ENCODE measurements at regions not wholly inside any gene's neighbourhood (a gene's known extent, or its start where the extent isn't known, plus 50 kb on each side); places are given as distances from the start of the nearest gene placed in this dataset.

GRCh38 chr14:53534841-53535240 is 381.7 kb upstream of the DDHD1 start:
- Histone ChIP-seq H3K4me2 (ENCODE audit: low read length) (no peak overlapping the region), H3K9ac (no peak overlapping the region), H3K9me3 (ENCODE audit: control insufficient read depth, low read length) (no peaks in the 10 kb centered on the region), H3K79me2 (no peaks in the 10 kb centered on the region), H3K4me3 (ENCODE audit: low read depth, low read length) (no peak overlapping the region), H3K36me3 (ENCODE audit: control insufficient read depth, insufficient read depth, low read length) (no peaks in the 10 kb centered on the region), H2AFZ (no peak overlapping the region), H3K27ac (no peak overlapping the region), H3K27me3 (ENCODE audit: control insufficient read depth, insufficient read depth, low read length) (no peaks in the 10 kb centered on the region), H3K4me1 (no peaks in the 10 kb centered on the region)
- no peak for TF ChIP-seq CTCF (IDR thresholded peaks at IDR 0.05)

- Histone ChIP-seq H3K4me3 (ENCODE audit: low read depth, low read length) (no peak overlapping the region), H3K36me3 (ENCODE audit: control insufficient read depth, insufficient read depth, low read length) (no peaks in the 10 kb centered on the region), H3K27ac (no peak overlapping the region), H3K9me3 (ENCODE audit: control insufficient read depth, low read length) (no peaks in the 10 kb centered on the region), H2AFZ (no peak overlapping the region), H3K79me2 (no peaks in the 10 kb centered on the region), H3K9ac (no peak overlapping the region), H3K4me1 (no peaks in the 10 kb centered on the region), H3K4me2 (ENCODE audit: low read length) (no peak overlapping the region), H3K27me3 (ENCODE audit: control insufficient read depth, insufficient read depth, low read length) (no peaks in the 10 kb centered on the region)
- no peak for TF ChIP-seq CTCF (IDR thresholded peaks at IDR 0.05)
Observed at GRCh38 chr14:53533384-53533970, 380.4 kb upstream of the DDHD1 start.

GRCh38 chr14:53532853-53533252 is 379.7 kb upstream of the DDHD1 start:
- H3K9me3 ChIP-seq (ENCODE audit: control insufficient read depth, low read length): no peaks in the 10 kb centered on the region
- H3K4me3 ChIP-seq (ENCODE audit: low read depth, low read length): no peak overlapping the region
- no peak overlapping the region for H3K9ac ChIP-seq
- H3K79me2 ChIP-seq: no peaks in the 10 kb centered on the region
- no peak overlapping the region for H3K4me2 ChIP-seq (ENCODE audit: low read length)
- no peaks in the 10 kb centered on the region for H3K4me1 ChIP-seq
- no peak overlapping the region for H3K27ac ChIP-seq
- no peak overlapping the region for H2AFZ ChIP-seq
- TF ChIP-seq CTCF (IDR thresholded peaks at IDR 0.05): no peak
- no peaks in the 10 kb centered on the region for H3K27me3 ChIP-seq (ENCODE audit: control insufficient read depth, insufficient read depth, low read length)
- no peaks in the 10 kb centered on the region for H3K36me3 ChIP-seq (ENCODE audit: control insufficient read depth, insufficient read depth, low read length)

- Histone ChIP-seq H3K9me3 (ENCODE audit: control insufficient read depth, low read length) (no peaks in the 10 kb centered on the region), H2AFZ (no peak overlapping the region), H3K4me1 (no peaks in the 10 kb centered on the region), H3K4me2 (ENCODE audit: low read length) (no peak overlapping the region), H3K36me3 (ENCODE audit: control insufficient read depth, insufficient read depth, low read length) (no peaks in the 10 kb centered on the region), H3K4me3 (ENCODE audit: low read depth, low read length) (no peak overlapping the region), H3K27me3 (ENCODE audit: control insufficient read depth, insufficient read depth, low read length) (no peaks in the 10 kb centered on the region), H3K79me2 (no peaks in the 10 kb centered on the region), H3K27ac (no peak overlapping the region), H3K9ac (no peak overlapping the region)
- no peak for TF ChIP-seq CTCF (IDR thresholded peaks at IDR 0.05)
Observed at GRCh38 chr14:53531730-53532129, 378.6 kb upstream of the DDHD1 start.

GRCh38 chr14:53531156-53531555 is 378.0 kb upstream of the DDHD1 start:
- H3K4me1 ChIP-seq: no peaks in the 10 kb centered on the region
- H3K4me2 ChIP-seq (ENCODE audit: low read length): no peak overlapping the region
- H3K4me3 ChIP-seq (ENCODE audit: low read depth, low read length): no peak overlapping the region
- H3K9ac ChIP-seq: no peak overlapping the region
- H3K79me2 ChIP-seq: no peaks in the 10 kb centered on the region
- H3K9me3 ChIP-seq (ENCODE audit: control insufficient read depth, low read length): no peaks in the 10 kb centered on the region
- H2AFZ ChIP-seq: no peak overlapping the region
- H3K27ac ChIP-seq: no peak overlapping the region
- no peak for TF ChIP-seq CTCF (IDR thresholded peaks at IDR 0.05)
- no peaks in the 10 kb centered on the region for H3K27me3 ChIP-seq (ENCODE audit: control insufficient read depth, insufficient read depth, low read length)
- H3K36me3 ChIP-seq (ENCODE audit: control insufficient read depth, insufficient read depth, low read length): no peaks in the 10 kb centered on the region
